22Rv1 (cell line): ENCODE measurements at regions not wholly inside any gene's neighbourhood (a gene's known extent, or its start where the extent isn't known, plus 50 kb on each side); places are given as distances from the start of the nearest gene placed in this dataset.

Source experiments
- ZFX ChIP-seq: fragments of 450-650 bp; IDR thresholded peaks from 2 replicates; pipeline ENCODE4 v1.6.1; 2017; ENCODE audit warnings: antibody characterized with exemption, borderline replicate concordance
- TF ChIP-seq, protein P1 (sequence below): fragments of 450-650 bp; IDR thresholded peaks from 2 replicates; pipeline ENCODE4 v1.5.1; 2017; ENCODE audit warnings: mild to moderate bottlenecking

DNA sequence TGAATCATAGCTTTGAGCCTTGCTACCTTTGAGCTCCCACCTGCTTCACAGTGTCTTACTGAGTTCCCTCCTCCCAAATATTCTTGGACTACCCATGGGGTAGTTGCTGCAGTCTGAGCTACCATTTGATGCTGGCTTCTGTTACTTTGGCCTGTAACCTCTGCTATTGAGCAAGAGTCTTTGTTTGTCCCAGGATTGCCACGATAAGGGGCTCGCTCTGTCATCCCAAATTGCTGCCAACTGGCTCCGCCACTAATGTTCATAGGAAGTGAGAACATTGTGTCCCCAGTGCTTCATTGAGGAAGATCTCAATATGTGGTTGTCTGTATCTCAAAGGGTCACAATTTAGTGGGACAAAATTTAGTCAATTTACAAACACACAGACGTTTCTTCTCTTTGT is 103.8 kb downstream of the TRIM43 start:
- TF ChIP-seq, protein P1, sequence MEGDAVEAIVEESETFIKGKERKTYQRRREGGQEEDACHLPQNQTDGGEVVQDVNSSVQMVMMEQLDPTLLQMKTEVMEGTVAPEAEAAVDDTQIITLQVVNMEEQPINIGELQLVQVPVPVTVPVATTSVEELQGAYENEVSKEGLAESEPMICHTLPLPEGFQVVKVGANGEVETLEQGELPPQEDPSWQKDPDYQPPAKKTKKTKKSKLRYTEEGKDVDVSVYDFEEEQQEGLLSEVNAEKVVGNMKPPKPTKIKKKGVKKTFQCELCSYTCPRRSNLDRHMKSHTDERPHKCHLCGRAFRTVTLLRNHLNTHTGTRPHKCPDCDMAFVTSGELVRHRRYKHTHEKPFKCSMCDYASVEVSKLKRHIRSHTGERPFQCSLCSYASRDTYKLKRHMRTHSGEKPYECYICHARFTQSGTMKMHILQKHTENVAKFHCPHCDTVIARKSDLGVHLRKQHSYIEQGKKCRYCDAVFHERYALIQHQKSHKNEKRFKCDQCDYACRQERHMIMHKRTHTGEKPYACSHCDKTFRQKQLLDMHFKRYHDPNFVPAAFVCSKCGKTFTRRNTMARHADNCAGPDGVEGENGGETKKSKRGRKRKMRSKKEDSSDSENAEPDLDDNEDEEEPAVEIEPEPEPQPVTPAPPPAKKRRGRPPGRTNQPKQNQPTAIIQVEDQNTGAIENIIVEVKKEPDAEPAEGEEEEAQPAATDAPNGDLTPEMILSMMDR = no peak
- TF ChIP-seq ZFX = no peak
